NCI-H446 treated with DMSO at 0.1 percent for 48 hours (cell line): ENCODE measurements at regions not wholly inside any gene's neighbourhood (a gene's known extent, or its start where the extent isn't known, plus 50 kb on each side); places are given as distances from the start of the nearest gene placed in this dataset.
"Not testable (repeated sequence)": the region's sequence is repeated elsewhere in the genome, so short reads cannot be mapped to it uniquely, and the experiment has no call there.

Experiments
- DNase-seq: peaks from one replicate; lab custom pipeline; 2025; lab: John Stamatoyannopoulos, UW

DNA sequence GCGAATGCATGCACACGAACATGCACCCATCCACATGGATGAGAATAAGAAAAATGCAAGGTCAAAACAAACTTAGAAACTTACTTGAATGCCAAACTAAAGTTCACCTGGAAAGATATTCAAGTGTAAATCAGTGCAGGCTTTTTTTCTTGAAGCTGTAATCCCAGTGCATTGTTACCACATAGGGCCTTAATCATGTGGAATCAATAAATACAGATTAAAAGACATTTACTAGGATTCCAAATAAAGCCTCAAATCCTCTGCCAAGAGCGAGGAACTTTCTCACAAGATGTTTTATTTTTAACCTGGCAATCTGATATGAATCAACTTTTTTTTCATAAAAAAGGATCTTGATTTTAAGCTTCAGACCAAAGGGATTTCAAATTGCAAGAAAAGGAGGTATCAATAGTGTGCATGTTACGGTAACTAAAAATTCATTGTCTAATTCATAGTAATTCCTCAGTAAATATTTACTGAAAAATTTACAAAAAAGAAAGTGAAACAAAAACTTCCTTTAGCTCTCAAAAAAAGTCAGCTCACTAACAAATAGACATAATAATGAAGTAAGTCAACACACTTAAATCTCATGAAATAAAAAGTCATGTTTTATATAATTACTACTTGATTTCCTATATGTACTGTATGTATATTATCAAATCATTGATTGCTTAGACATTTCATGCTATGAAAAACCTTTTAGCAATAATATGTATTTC, 978.6 kb downstream of the PLOD2 start:
- no peak for DNase-seq

DNA sequence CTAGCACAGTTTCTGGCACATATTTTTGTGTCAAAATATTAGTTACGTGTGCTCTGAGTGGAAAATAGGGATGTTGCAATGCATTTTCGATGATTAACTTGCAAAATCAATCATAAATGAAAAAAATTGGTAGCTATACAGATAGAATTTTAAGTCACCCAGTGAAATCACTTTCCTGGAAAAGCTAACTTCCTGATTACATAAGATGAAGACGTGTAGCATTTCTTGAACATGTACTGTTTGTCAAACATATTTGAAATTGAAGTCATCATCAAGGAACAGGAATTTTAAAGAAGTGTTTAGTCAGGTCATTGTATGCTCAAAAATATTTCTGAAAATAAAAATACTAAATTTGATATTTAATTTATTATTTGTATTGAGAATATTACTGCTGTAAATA, 977.7 kb downstream of the PLOD2 start:
- no peak for DNase-seq

DNA sequence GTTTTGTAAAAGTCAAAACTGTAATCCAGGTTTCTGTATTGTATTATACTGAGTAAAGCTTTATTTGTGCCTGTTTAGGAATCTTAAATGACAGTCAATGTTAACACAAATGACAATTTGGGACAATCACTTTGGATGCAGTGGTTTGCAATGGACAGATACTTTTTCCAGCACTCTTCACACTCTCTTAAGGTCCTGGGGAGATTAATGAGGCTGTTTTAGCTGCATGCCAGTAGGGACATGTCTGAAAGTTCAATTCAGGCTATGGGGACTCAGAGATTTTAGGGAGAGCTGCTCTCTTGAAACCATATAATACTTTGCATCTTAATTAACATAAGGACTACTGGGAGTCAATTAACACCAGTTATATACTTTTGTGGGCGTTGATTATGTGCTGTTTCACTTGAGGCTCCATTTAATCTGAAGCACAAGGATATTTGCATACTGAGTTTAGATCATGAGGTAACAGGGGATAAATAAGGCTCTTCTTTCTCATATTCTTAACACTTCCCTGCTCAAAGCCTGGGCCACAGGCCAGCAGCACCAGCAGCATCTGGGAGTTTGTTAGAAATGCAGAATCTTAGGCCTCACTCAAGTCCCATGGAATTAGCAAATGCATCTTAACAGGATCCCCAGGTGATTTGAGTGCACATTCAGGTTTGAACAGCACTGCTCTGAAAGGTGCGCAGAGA, 972.8 kb downstream of the PLOD2 start:
- no peak for DNase-seq

DNA sequence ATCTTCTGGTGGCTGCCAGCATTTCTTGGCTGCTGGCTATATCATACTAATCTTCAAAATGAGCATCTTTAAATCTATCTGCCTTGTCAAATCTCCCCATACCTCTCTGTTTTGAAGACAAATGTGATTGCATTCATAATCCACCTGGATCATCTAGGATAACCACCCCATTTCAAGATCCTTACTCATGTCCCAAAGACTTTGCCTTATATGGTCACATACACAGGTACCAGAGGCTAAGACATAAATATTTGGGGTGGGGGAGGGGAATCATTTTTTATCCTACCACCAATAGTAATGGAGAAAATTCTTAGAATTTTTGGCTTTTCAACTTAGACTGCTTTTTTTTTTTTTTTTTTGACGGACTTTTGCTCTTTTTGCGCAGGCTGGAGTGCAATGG, 970.8 kb downstream of the PLOD2 start:
- no peak for DNase-seq

DNA sequence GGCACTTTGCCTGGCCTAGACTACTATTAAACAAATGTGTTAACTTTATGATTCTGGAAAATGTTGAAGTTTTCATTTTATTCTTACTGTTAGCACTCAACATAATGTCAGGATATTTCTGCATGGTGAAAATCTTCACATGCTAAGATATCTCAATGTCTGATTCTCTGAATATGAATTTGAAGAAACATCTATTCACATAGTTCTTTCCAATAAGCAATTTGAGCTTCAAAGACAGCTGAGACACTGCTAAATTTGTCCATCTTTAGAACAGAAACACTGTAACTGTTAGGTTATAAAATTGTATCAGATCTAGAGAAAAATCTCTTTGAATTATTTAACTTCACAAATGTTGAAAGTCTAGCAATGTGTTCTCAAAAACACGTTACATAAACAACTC, 970.2 kb downstream of the PLOD2 start:
- DNase-seq: no peak

DNA sequence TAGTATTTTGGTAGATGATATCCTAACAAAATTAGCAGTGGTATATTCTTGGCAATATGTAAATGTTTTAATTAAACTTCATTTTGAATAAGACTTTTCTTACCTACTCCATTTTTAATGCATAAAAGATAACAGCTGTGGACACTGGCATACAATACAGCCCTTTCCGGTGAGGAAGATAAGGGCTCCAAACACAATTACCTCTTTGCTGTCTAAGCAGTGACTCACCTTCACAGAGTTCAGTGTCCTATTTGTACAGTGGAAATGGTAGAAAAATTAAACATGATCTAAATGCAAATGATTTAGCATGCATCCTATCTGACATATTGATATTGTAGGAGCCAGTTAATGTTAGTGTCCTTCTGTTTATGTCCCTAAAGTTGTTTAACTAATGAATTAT, 969.4 kb downstream of the PLOD2 start:
- no peak for DNase-seq

DNA sequence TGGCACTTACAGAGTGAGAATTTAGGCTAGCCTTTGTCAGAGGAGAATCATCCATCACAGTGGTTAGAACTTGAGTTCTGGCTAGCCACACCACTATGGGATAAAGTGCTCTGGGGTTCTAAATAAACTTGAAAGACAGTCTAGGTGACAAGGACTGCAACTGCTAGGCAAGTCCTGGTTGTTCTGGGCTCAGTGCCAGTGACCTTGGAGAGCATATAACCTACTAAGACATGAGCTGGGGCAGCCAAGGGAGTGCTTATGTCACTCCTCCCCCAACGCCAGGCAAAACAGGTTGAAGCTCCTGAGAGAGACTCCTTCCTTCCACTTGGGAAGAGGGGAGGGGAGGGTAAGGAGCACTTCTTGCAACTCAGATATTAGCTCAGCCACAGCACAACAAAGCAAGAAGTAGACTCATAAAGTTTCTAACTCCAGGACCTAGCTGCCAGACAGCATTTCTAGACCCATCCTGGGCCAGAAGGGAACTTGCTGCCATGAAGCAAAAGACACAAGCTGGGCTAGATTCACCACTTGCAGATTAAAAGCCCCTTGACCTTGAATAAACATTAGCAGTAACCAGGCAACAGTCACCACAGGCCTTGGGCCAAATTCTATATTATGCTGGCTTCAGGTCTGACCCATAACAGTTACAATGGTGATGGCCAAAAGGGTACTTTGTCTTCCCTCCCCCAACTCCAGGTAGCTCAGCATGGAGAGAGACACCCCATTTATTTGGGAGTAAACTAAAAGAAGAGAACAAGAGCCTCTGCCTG, 963.7 kb downstream of the PLOD2 start:
- DNase-seq: no peak

DNA sequence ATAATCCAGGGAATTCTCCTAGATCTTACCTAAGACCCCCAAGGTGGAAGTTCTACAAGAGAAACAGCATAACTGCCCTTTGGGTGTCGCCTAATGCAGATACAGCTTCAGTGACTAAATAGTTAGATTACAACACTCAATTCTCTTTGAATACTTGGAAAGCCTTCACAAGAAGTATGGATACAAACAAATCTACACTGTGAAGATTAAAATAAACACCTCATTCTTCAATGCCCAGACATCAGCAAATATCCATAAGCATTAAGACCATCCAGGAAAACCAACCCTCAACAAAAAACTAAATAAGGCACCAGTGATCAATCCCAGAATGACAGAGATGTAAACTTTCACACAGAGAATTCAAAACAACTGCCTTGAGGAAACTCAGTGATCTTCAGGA, 963.2 kb downstream of the PLOD2 start:
- no peak for DNase-seq

DNA sequence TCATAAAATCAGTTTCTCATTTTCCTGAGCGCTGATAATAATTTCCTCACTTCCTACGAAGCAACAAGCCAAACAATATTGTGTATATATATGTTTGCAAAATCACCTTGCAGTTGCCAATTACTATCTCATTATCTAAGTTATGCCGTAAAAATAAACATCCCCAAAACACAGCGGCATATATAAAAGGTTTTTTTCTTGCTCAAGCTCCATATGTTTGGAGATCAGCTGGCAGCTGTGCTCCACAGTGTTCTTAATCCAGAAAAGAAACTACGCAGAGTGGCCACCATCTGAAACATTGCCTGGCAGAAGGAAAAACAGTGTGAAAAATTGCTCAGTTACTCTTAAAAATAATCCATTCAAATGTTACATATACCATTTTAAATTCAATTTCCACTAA, 951.4 kb downstream of the PLOD2 start:
- DNase-seq: no peak

DNA sequence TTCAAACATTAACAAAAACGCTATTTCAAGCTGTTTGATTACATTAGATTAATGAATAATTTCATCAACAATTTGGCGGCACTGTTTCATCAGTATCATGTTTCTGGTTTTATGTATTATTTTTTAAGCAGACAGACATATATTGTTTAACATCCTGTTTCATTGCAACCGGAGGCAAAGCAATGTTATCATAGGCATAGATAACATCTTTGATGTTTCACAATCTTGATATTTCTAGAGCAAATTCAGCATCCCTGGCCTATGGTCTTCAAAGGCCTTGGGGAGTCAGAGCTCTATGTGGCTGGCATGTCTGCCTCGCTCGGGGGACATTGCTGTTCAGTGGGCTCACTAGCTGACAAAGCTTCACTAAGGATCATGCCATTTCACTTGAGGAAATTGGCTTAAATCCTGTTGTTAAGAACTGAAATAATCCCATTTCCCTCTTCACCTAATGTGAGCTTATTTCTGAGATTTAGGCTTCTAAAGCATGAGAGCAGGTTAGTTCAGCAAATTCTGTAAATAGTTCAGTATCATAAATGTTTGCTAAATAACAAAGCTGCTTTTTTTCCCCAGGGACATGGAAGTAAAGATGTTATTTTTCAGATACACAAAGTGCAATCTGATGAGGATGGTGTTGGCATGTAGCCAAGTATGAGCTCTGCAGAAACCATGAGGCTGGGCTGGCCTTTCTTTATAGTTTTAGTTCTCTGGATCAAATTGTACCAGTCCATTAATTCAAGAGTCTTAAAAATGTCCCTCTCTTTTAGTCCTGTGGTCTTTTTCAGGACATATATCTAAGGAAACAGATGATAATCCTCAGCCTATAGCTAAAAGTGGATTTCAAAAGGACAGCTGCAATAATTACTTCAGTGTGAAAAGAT, 941.4 kb downstream of the PLOD2 start:
- no peak for DNase-seq

DNA sequence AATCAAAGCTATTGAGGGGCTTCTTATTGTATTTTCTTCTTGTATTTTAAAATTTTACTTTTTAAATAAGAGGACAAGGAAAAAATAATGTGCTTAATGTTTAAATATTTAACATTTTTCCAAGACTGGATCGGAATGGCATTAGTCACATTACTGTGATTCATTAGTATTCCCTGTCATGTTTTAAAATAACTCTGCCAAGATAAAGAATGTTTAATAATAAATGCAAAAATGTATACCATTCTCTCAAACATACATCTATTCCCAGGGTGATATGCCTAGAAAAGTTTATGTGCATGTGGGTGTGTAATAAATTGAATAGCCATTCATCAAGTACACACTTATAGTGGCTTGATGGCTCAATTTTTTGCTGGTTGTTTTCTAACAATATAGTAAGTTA, 936.1 kb downstream of the PLOD2 start:
- no peak for DNase-seq

DNA sequence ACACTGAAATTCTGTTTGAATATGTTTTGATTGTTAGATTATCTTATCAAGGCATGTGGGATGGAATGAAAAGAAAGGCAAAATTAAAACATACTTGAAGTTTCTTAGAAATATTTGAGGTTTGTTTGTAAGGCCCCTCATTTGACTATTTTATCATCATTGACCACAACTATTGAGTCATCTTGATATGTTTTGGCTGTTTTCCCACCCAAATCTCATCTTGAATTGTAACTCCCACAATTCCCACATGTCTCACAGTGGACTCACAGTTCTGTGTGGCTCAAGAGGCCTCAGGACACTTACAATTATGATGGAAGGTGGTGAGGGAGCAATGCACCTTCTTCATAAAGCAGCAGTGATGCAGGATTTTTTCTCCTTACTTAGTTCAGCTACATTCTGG, 917.1 kb downstream of the PLOD2 start:
- no peak for DNase-seq

DNA sequence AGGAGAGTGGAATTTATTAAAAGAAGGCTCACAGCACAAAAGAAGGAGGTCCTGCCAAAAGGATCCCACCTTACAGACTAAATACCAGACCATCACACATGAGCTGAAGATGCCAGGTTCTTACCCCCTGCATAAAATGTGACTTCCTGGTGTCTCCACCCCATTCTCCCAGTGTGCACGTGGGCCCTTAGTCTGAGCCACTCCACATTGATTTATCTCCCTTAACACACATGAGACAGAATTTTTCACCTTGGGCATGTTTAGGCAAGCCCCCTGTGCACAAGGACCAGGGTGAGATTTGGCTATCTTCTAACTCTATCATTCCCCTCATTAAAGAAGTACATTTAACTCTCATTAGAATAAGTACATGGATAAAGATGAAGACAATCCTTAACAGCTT, 916.7 kb downstream of the PLOD2 start:
- no peak for DNase-seq

DNA sequence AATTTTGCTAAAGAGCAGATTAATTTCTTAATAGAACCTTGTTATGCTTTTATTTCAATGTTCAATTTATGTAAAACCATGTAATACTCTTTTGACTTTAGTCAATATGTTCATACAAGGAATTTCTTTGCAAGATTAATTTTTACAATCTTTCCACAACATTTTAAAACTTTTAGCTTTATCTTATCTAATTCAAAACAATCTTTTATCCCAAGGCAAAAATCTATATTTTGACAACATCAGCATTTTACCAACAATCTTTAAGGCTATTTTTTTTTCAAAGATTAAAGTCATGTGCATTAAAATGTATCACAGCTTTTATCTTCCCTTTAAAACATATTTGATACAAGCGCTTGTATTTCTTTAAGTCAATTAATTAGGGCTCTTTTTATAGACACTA, 914.7 kb downstream of the PLOD2 start:
- no peak for DNase-seq

DNA sequence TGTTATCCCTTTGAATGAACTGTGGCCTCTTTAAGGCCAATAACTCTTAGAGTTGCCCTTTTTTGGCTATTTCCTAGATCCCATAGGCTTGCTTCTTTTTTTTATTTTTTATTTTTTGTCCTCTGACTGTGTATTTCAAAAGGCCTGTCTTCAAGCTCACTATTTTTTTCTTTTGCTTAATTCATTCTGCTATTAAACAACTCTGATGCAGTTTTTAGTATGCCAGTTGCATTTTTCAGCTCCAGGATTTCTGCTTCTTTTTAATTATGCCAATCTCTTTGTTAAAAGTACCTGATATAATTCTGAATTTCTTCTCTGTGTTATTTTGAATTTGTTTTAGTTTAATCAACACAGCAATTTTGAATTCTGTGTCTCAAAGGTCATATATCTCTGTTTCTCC, 912.1 kb downstream of the PLOD2 start:
- no peak for DNase-seq

DNA sequence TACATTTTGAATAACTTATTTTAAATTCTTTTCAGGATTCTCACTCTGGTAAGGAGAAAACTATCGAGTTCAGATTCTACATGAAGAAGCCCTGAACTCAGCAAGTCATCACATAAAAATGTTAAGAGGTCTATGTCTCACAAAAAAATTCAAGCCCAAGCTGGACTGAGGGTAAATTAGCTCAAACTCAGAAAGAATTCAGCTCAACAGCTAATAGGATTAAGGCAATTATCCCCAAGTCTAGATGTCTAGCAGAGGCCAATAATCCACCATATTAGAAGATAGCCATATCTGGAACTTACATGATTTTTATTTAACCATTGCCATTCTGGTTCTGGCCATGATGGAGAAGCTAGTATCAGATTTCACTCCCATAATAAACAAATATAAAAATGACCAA, 909.7 kb downstream of the PLOD2 start:
- no peak for DNase-seq

DNA sequence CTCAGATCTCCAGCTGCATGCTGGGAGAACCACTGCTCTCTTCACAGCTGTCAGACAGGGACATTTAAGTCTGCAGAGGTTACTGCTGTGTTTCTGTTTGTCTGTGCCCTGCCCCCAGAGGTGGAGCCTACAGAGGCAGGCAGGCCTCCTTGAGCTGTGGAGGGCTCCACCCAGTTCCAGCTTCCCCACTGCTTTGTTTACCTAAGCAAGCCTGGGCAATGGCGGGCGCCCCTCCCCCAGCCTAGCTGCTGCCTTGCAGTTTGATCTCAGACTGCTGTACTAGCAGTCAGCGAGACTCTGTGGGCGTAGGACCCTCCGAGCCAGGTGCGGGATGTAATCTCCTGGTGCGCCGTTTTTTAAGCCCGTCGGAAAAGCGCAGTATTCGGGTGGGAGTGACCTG, 903.0 kb downstream of the PLOD2 start:
- DNase-seq: not testable (repeated sequence)

DNA sequence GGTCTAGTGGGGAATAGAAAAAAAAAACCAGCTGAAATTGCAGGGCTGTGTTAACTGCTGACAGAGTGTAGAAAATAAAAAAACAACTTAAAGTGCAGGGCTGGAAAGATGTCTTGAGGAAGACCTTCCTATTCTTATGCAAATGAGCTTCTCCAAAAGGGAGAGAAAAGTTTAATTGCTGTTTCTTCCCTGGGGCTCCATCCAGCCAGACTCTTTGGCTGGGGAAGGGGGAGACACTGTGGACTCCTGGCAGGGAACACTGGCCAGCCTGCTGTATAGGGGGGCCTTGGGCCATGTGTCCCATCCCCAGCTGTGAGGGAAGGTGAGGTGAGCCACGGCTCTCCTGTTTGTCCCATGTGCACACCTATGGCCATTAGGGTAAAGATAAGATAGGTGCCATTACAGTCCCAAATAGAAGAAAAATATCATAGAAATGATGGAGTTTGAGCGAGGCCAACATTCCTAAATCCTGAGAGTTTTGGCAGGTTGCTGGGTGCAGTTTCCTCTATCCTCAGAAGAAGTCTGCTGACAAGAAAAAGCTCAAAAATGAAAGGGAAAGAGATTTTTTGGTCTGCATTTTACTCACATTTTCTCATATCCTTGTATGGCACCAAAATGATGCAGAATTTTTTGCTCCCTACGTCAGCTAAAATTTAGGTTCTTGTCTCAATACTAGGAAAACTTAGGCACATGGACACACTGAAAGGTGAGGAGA, 901.7 kb downstream of the PLOD2 start:
- no peak for DNase-seq

DNA sequence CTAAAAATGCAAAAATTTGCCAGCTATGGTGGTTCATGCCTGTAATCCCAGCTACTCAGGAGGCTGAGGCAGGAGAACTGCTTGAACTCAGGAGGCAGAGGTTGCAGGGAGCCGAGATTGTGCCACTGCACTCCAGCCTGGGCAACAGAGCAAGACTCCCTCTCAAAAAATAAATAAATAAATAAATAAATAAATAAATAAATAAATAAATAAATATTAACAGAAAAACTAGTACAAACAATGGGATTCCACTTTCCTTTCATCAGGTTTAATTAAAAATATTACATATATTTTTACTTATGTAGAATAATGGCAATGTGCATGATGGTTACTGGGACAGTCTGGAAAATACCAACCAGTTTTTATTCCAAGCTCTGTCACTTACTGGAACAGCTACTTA, 897.5 kb downstream of the PLOD2 start:
- DNase-seq: not testable (repeated sequence)

DNA sequence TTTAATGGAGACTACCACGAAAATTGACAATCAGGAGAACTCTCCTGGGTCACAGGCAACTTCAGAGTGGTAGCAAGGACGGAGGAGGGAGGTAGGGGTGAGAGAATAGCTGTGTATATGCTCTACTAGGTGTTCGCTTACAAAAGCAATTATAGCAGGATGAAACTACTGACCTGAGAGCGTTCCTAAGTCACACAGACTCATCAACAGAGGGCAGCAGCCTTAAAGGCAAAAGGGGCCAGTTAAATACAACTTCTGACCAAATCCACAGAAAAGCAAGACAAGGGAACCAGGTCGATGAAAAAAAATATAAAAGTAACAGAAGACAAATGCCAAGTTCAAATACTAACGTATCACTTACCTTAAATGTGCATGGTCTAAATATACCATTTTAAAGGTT, 894.6 kb downstream of the PLOD2 start:
- no peak for DNase-seq

DNA sequence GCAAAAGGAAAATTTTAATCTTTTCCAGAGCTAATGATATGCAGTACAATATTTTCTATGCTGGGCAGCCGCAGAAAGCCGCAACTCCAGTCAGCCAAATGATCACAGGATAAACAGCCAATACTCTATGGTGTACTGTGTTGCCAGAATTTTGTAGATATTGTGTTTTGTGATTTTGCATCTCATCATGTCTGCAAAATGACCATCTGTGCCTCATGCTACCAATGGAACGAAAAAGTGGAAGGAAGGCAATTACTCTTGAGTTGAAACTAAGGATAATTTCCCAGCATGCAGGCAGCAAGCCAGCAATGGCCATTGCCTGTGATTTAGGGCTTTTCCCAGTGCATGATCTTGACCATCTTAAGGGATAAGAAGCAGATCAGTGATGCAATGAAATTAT, 891.9 kb downstream of the PLOD2 start:
- DNase-seq: no peak

DNA sequence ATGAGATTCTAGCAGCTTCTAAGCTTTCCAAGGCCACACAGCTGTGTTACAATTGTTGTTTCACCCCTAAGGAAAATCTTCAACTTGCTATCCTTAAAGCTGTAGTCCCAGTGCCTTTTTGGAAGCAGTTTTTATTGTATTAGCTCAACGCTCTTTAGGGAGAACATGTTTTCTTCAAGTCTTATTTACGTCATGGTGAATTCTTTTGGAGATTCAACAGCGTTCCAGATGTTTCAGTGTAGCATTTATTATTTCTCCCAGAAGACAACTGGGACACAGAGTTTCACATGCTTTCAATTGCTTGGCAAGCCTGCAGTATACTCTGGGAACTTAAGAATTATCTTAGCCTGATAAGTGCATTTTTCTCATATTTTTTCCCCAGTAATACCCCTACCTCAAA, 888.3 kb downstream of the PLOD2 start:
- DNase-seq: no peak
